GM12801 (cell line): ENCODE measurements at regions not wholly inside any gene's neighbourhood (a gene's known extent, or its start where the extent isn't known, plus 50 kb on each side); places are given as distances from the start of the nearest gene placed in this dataset.

Experiments
- TF ChIP-seq, protein P1 (sequence below): IDR thresholded peaks from one replicate; pipeline ENCODE4 v1.5.1; 2011; ENCODE audit warnings: control low read depth; ENCODE audit not compliant: insufficient read length; ENCODE audit errors: extremely low read depth

DNA sequence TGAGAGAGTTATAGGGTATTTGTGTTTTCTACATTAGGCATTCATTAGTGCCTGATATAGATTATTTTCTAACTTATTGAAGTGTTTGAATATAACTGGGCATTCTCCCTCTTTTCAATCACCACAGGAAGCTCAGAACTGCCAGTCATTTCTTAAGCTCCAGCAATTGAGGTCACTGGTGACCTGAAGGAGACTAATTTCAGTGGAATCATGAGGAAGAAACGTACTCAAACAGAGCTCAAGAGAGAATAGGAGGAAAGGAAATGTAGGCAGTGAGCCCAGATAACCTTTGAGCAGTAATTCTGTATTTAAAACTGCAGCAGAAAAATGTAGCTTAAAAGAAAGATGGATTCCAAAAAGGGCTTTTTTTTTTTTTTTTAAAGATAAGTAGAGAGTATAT is 1035.5 kb downstream of the SOCS6 start:
- TF ChIP-seq, protein P1, sequence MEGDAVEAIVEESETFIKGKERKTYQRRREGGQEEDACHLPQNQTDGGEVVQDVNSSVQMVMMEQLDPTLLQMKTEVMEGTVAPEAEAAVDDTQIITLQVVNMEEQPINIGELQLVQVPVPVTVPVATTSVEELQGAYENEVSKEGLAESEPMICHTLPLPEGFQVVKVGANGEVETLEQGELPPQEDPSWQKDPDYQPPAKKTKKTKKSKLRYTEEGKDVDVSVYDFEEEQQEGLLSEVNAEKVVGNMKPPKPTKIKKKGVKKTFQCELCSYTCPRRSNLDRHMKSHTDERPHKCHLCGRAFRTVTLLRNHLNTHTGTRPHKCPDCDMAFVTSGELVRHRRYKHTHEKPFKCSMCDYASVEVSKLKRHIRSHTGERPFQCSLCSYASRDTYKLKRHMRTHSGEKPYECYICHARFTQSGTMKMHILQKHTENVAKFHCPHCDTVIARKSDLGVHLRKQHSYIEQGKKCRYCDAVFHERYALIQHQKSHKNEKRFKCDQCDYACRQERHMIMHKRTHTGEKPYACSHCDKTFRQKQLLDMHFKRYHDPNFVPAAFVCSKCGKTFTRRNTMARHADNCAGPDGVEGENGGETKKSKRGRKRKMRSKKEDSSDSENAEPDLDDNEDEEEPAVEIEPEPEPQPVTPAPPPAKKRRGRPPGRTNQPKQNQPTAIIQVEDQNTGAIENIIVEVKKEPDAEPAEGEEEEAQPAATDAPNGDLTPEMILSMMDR, result no peak

DNA sequence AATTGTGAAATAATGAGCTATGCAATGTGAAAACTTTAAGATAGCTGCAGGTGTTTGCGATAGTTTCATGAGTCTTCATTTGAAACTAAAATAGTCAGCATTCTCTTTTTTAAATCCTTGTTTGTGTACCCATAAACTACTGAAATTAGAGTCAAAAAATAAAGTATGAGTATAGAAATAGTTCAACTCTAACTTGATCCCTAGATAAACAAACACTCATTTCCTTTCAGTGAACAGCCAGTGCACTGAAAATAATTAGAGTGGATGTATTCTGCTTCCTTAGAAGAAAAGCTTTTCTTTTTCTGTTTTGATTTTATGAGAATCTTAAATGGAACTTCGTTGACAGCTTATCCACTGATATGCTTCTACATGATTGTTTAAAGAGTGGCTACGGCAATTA is 1033.4 kb downstream of the SOCS6 start:
- TF ChIP-seq, protein P1, result no peak

DNA sequence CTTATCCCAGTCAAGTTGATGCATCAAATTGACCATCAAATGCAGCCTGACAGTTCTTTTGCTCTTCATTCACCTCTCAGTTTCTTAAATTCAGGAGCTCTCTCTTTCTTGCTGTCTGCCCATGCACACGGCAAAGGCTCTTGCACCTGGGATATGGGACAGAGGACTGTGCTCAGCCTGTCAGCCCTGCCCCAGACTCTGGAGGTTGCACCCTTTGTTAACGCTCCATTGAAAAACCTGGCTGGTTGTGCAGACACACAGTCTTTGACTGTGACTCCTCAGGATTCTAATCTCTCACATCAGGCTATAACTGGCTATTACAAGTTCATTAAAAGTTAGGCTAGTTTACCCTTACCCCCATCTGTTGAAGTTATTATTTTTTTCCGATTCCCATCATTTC is 1032.5 kb downstream of the SOCS6 start:
- TF ChIP-seq, protein P1, result no peak

DNA sequence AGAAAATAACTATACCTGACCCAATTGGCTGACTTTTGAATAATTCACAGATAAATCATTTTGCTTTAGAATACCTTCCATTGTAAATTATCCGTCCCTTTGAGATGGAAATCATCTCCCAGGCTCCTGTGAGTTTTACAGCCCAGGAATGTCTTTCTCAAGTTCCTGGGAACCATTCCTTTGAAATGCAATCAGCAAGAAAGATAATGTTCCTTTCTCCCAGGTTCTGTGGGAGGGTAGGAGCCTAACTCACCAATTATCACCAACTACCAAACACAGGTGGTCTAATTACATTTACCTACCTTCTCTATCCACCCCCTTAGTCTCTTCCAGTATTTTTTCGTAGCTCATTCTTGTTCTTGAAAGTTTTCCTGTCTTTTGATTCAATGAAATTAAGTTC is 1016.0 kb downstream of the SOCS6 start:
- TF ChIP-seq, protein P1, result no peak

DNA sequence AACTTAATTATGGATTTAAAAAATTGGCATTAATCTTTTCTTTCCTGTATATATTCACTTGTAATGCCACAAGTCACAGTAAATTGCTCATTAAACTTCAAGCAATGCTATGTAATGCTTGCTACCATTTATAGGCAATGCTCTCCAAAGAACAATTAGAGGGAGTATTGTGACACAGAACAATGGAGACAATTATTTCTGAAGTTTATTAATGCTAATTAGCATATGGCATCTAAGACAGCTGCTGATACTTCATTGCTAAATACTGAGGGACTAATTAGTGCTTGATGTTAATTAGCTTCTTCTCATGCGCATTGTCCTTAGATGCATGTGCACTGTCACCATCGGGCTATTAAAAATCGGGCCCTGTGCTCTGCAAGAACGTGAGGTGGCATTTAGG is 1012.8 kb downstream of the SOCS6 start:
- TF ChIP-seq, protein P1, result no peak

DNA sequence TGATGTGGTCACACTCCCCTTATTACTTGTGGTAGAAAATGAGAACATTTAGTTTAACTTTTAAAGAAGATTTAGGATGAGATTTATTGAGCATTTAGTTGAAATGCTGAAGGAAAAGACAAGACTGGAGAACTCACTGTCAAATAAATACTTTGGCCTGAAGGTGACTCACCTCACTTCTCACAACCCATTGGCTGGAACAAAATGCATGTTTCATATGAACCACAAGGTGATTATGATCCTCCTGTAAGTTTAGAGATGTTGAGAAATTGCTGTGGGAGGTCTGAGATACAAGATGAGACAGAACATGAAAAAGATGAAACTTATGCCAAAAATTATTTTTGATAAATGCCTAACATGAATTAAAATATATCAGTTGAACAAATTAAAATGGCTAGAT is 1004.5 kb downstream of the SOCS6 start:
- TF ChIP-seq, protein P1, result no peak

DNA sequence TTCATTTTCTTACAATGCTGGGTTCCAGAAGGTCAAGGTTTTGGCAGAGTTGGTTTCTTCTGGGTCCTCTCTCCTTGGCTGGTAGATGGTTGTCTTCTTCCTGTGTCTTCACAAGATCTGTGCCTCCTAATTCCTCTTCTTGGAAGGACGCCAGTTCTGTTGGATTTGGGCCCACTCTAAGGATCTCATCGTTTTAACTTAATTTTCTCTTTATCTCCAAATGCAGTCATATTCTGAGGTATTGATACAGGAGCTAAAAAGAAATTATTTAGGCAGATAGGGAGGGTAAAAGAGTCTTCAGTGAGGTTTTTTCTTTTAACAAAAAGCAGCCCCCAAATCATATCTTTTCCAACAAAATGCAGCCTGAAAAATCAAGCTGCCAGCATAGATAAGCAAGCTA is 998.4 kb downstream of the SOCS6 start:
- TF ChIP-seq, protein P1, result no peak

DNA sequence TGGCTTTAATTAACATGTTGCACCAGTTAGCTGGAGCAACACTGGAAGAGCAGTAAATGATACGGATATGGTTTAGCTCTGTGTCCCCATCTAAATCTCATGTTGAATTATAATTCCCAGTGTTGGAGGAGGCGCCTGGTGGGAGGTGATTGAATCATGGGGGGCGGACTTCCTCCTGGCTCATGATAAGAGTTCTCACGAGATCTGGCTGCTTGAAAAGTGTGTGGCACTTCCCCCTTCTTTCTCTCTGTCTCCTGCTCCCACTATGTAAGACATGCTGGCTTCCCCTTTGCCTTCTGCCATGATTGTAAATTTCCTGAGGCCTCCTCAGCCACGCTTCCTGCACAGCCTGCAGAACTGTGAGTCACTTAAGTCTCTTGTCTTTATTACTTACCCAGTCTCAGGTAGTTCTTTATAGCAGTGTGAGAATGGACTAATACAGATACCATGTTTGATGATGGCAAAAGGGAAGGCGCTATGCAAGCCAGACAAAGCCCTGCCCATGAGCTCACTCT is 963.6 kb downstream of the SOCS6 start:
- TF ChIP-seq, protein P1, result no peak
